ENCODE measurements at regions not wholly inside any gene's neighbourhood (a gene's known extent, or its start where the extent isn't known, plus 50 kb on each side); places are given as distances from the start of the nearest gene placed in this dataset.

DNA sequence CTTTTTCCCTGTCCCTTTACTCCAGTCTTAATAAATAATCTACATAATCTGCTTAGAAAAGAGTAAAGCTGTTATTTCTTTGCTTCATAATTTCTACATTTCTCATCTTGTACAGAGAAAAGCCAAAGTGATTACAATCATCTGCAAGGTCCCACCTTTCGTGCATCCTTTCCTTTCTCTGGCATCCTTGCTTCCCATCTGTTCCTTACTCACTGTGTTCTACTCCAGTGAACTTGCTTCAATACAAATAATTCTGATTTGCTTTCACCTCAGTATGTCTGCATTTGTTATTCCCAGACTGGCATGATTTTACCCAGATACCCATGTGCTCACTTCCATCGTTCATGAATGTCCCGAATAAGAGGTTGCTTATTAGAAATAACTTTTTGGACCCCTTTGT, 99.4 kb upstream of the DSEL start:
- TF ChIP-seq, protein P1, sequence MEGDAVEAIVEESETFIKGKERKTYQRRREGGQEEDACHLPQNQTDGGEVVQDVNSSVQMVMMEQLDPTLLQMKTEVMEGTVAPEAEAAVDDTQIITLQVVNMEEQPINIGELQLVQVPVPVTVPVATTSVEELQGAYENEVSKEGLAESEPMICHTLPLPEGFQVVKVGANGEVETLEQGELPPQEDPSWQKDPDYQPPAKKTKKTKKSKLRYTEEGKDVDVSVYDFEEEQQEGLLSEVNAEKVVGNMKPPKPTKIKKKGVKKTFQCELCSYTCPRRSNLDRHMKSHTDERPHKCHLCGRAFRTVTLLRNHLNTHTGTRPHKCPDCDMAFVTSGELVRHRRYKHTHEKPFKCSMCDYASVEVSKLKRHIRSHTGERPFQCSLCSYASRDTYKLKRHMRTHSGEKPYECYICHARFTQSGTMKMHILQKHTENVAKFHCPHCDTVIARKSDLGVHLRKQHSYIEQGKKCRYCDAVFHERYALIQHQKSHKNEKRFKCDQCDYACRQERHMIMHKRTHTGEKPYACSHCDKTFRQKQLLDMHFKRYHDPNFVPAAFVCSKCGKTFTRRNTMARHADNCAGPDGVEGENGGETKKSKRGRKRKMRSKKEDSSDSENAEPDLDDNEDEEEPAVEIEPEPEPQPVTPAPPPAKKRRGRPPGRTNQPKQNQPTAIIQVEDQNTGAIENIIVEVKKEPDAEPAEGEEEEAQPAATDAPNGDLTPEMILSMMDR (IDR thresholded peaks at IDR 0.05; ENCODE audit: low read depth, low read length), result no peak
- TF ChIP-seq EZH2phosphoT487 (IDR thresholded peaks at IDR 0.05; ENCODE audit: low read depth), result no peak

Data from OCI-LY3 (cell line).